ENCODE measurements at regions not wholly inside any gene's neighbourhood (a gene's known extent, or its start where the extent isn't known, plus 50 kb on each side); places are given as distances from the start of the nearest gene placed in this dataset.

- no peak for TF ChIP-seq CTCF (IDR thresholded peaks at IDR 0.05)
Observed at GRCh38 chr3:164864454-164864853, 213.8 kb downstream of the SI start.

- TF ChIP-seq CTCF (IDR thresholded peaks at IDR 0.05) = no peak
Observed at GRCh38 chr3:164852866-164853265, 225.4 kb downstream of the SI start.

GRCh38 chr3:164851905-164852304, 226.4 kb downstream of the SI start:
- no peak; the same call in 1 of the 2 replicates for TF ChIP-seq CTCF (IDR thresholded peaks at IDR 0.05)

- TF ChIP-seq CTCF (IDR thresholded peaks at IDR 0.05) = no peak
Observed at GRCh38 chr3:164851204-164851603, 227.1 kb downstream of the SI start.

- no peak for TF ChIP-seq CTCF (IDR thresholded peaks at IDR 0.05)
Observed at GRCh38 chr3:164848923-164849322, 229.4 kb downstream of the SI start.

GRCh38 chr3:164845739-164846138, 232.6 kb downstream of the SI start:
- TF ChIP-seq CTCF (IDR thresholded peaks at IDR 0.05) = no peak

GRCh38 chr3:164832216-164832615, 246.1 kb downstream of the SI start:
- TF ChIP-seq CTCF (IDR thresholded peaks at IDR 0.05) = no peak

GRCh38 chr3:164818318-164818717, 260.0 kb downstream of the SI start:
- TF ChIP-seq CTCF (IDR thresholded peaks at IDR 0.05) = no peak
